ENCODE measurements at regions not wholly inside any gene's neighbourhood (a gene's known extent, or its start where the extent isn't known, plus 50 kb on each side); places are given as distances from the start of the nearest gene placed in this dataset.

DNA sequence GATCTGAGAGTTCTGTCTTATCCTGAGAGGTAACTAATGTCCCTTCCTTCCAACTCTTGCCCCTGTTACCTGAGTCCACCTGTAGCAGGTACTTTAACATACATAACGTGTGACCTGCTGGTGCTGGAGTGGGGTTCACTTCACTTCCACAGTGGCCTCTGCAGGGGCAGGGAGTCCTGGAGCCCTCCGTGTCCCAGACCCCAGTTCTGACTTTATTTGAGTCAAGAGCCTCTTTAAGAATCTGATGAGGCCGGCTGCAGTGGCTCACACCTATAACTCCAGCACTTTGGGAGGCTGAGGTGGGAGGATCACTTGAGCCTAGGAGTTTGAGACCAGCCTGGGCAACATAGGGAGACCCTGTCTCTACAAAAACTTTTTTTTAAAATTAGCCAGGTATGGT, 117.0 kb upstream of the RET start:
- POLR2A ChIA-PET: no interaction called here
- H3K36me3 ChIP-seq (ENCODE audit: insufficient read depth, low read length): no peaks in the 10 kb centered on the region
- Mint-ChIP-seq H3K4me3 (no peak overlapping the region), H3K4me1 (ENCODE audit: low read depth) (no peaks in the 10 kb centered on the region), H3K36me3 (ENCODE audit: low read depth) (no peaks in the 10 kb centered on the region), H3K9me3 (peaks cover 2% of the 10 kb centered on the region), H3K27me3 (no peaks in the 10 kb centered on the region), H3K27ac (no peak overlapping the region)
- intact Hi-C loops (cut with DNase I, micrococcal nuclease): no loop called here
- no peaks in the 10 kb centered on the region for H3K27me3 ChIP-seq (ENCODE audit: control insufficient read depth in 1 of 2, insufficient read depth in 2 of 2, low read length in 2 of 2)
- no peaks in the 10 kb centered on the region for H3K4me1 ChIP-seq (ENCODE audit: insufficient read depth, low read length)
- no peak overlapping the region for H3K27ac ChIP-seq (ENCODE audit: low read depth in 1 of 2, low read length in 2 of 2)
- peaks cover 0 to 12% of the 10 kb centered on the region in 2 experiments for H3K9me3 ChIP-seq (ENCODE audit: control insufficient read depth in 1 of 2, insufficient read depth in 1 of 2, low read length in 2 of 2)
- ATAC-seq (ENCODE audit: poor library complexity) (no peak), DNase-seq (no peak)
- TF ChIP-seq, protein P1, sequence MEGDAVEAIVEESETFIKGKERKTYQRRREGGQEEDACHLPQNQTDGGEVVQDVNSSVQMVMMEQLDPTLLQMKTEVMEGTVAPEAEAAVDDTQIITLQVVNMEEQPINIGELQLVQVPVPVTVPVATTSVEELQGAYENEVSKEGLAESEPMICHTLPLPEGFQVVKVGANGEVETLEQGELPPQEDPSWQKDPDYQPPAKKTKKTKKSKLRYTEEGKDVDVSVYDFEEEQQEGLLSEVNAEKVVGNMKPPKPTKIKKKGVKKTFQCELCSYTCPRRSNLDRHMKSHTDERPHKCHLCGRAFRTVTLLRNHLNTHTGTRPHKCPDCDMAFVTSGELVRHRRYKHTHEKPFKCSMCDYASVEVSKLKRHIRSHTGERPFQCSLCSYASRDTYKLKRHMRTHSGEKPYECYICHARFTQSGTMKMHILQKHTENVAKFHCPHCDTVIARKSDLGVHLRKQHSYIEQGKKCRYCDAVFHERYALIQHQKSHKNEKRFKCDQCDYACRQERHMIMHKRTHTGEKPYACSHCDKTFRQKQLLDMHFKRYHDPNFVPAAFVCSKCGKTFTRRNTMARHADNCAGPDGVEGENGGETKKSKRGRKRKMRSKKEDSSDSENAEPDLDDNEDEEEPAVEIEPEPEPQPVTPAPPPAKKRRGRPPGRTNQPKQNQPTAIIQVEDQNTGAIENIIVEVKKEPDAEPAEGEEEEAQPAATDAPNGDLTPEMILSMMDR (IDR thresholded peaks at IDR 0.05): no peak
- CTCF ChIA-PET: no interaction called here
- H3K4me3 ChIP-seq (ENCODE audit: low read length): no peak overlapping the region

- Histone ChIP-seq H3K4me3 (ENCODE audit: low read length) (no peak overlapping the region), H3K36me3 (ENCODE audit: insufficient read depth, low read length) (no peaks in the 10 kb centered on the region), H3K27ac (ENCODE audit: low read depth in 1 of 2, low read length in 2 of 2) (no peak overlapping the region), H3K27me3 (ENCODE audit: control insufficient read depth in 1 of 2, insufficient read depth in 2 of 2, low read length in 2 of 2) (no peaks in the 10 kb centered on the region), H3K4me1 (ENCODE audit: insufficient read depth, low read length) (no peaks in the 10 kb centered on the region), H3K9me3 (ENCODE audit: control insufficient read depth in 1 of 2, insufficient read depth in 1 of 2, low read length in 2 of 2) (peaks cover 0 to 10% of the 10 kb centered on the region in 2 experiments)
- peak in 1 of 14 experiments; percentile 5 for DNase-seq
- ATAC-seq (ENCODE audit: poor library complexity): no peak
- Mint-ChIP-seq H3K4me1 (ENCODE audit: low read depth) (no peaks in the 10 kb centered on the region), H3K9me3 (peaks cover 2% of the 10 kb centered on the region), H3K27me3 (no peaks in the 10 kb centered on the region), H3K27ac (no peak overlapping the region), H3K4me3 (no peak overlapping the region), H3K36me3 (ENCODE audit: low read depth) (no peaks in the 10 kb centered on the region)
- intact Hi-C loops (cut with DNase I, micrococcal nuclease): no loop called here
- TF ChIP-seq, protein P1 (IDR thresholded peaks at IDR 0.05): no peak
- CTCF ChIA-PET: no interaction called here
- POLR2A ChIA-PET: no interaction called here
Measured at GRCh38 chr10:42960491-42960990, 116.3 kb upstream of the RET start.

DNA sequence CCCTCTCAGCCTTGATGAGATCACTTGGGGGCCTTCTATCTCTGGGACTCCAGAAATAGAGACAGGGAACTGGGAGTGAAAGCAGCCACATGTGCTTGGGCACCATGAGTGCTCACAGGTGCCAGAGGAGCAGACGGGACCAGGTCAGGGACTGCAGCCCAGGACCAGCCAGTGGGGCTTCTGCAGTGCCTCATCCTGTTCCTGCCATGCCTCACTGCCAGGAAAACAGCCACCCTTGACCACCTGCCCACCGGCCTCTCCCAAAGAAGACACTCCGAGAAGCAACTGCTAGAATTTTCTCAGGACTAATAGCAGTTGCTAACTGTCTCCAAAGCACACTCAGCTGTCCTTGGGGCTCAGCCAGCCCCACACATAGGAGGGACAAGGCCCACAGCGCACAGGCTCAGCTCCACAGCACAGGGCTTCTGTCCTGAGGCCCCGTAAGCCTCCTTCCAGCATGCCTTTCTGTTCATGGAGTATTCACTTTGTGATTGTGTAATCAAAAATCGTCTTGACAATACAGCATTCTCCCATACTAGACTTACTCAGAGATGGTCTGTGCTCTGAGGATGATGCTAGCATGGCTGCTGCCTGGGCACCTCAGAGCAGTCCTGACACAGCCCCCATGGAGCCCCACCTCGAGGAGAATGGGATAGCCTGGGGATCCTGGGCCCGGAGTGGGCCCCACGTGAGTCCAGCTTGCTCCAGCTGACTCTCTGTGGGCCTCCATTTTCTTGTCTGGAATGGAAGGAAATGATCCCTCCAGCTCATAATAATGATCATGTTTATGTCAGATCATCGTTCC, 115.7 kb upstream of the RET start:
- POLR2A ChIA-PET: interaction anchor here (0.7 kb wide), 1 partner anchor 13 kb away, joined by 3 read pairs; no protein-coding TSS in a partner anchor
- no peaks in the 10 kb centered on the region for H3K27me3 ChIP-seq (ENCODE audit: control insufficient read depth in 1 of 2, insufficient read depth in 2 of 2, low read length in 2 of 2)
- no peaks in the 10 kb centered on the region for H3K4me1 Mint-ChIP-seq (ENCODE audit: low read depth)
- no peak overlapping the region for H3K4me3 Mint-ChIP-seq
- no peaks in the 10 kb centered on the region for H3K36me3 ChIP-seq (ENCODE audit: insufficient read depth, low read length)
- DNase-seq (peak in 1 of 14 experiments; percentile 3), ATAC-seq (ENCODE audit: poor library complexity) (no peak)
- H3K4me1 ChIP-seq (ENCODE audit: insufficient read depth, low read length): no peaks in the 10 kb centered on the region
- H3K27ac Mint-ChIP-seq: no peak overlapping the region
- H3K27me3 Mint-ChIP-seq: no peaks in the 10 kb centered on the region
- TF ChIP-seq, protein P1 (IDR thresholded peaks at IDR 0.05): no peak
- peaks cover 0 to 7% of the 10 kb centered on the region in 2 experiments for H3K9me3 ChIP-seq (ENCODE audit: control insufficient read depth in 1 of 2, insufficient read depth in 1 of 2, low read length in 2 of 2)
- peaks cover 2% of the 10 kb centered on the region for H3K9me3 Mint-ChIP-seq
- intact Hi-C loops (cut with DNase I, micrococcal nuclease): no loop called here
- CTCF ChIA-PET: no interaction called here
- H3K36me3 Mint-ChIP-seq (ENCODE audit: low read depth): no peaks in the 10 kb centered on the region
- no peak overlapping the region for H3K4me3 ChIP-seq (ENCODE audit: low read length)
- no peak overlapping the region for H3K27ac ChIP-seq (ENCODE audit: low read depth in 1 of 2, low read length in 2 of 2)
